Caco-2 (cell line): ENCODE measurements at regions not wholly inside any gene's neighbourhood (a gene's known extent, or its start where the extent isn't known, plus 50 kb on each side); places are given as distances from the start of the nearest gene placed in this dataset.

ENCODE experiments used
- BruUV-seq: library from RNA; stranded (reverse); fragments of 400-500 nt; replicated peaks from 2 replicates; lab custom pipeline; 2021; lab: Mats Ljungman, UMichigan
- CTCF ChIA-PET: fragments of 300-600 bp; sonication (Branson Sonifier 250); formaldehyde crosslinking; loops from one replicate; lab custom pipeline; 2022; ENCODE audit warnings: antibody characterized with exemption; lab: Charles Lee
- POLR2A ChIA-PET: fragments of 300-600 bp; sonication (Branson Sonifier 250); formaldehyde crosslinking; loops from one replicate; lab custom pipeline; 2022; ENCODE audit warnings: antibody characterized with exemption; lab: Charles Lee
- DNase-seq, 2 experiments: peaks; one replicate each; pipeline versions ENCODE4 v3.0.0 to v3.0.0-alpha.2; 2020 to 2022
- H3K27me3 ChIP-seq: replicated peaks from 2 replicates; pipeline ENCODE4 v1.6.0; 2011; ENCODE audit warnings: low read length; ENCODE audit not compliant: control insufficient read depth, insufficient read depth
- H3K36me3 ChIP-seq: 2 replicates; pipeline ENCODE4 v1.5.1; 2011; ENCODE audit warnings: low read length; ENCODE audit not compliant: control insufficient read depth, insufficient read depth
- H3K4me1 ChIP-seq: fragments of 250-450 bp; sonication (Bioruptor Pico); 2 replicates; pipeline ENCODE4 v1.5.1; 2020; ENCODE audit warnings: mild to moderate bottlenecking
- H3K4me3 ChIP-seq: 2 replicates; pipeline ENCODE4 v1.5.1; 2011; ENCODE audit warnings: low read depth, mild to moderate bottlenecking, control low read depth, low read length
- H3K9me3 ChIP-seq: fragments of 250-450 bp; sonication (Bioruptor Pico); 2 replicates; pipeline ENCODE4 v1.5.1; 2020; ENCODE audit warnings: mild to moderate bottlenecking, moderate library complexity
- H3K27ac Mint-ChIP-seq: one replicate; pipeline ENCODE4 v1.8.0; 2022; ENCODE audit warnings: mixed read lengths; ENCODE audit not compliant: unreplicated experiment
- H3K27me3 Mint-ChIP-seq: one replicate; pipeline ENCODE4 v1.8.0; 2022; ENCODE audit warnings: mixed read lengths; ENCODE audit not compliant: insufficient read depth, unreplicated experiment
- H3K36me3 Mint-ChIP-seq: one replicate; pipeline ENCODE4 v1.8.0; 2022; ENCODE audit warnings: mild to moderate bottlenecking, mixed read lengths; ENCODE audit not compliant: insufficient read depth, unreplicated experiment
- H3K4me1 Mint-ChIP-seq: one replicate; pipeline ENCODE4 v1.8.0; 2022; ENCODE audit warnings: low read depth, mixed read lengths; ENCODE audit not compliant: unreplicated experiment
- H3K4me3 Mint-ChIP-seq: one replicate; pipeline ENCODE4 v1.8.0; 2022; ENCODE audit warnings: mild to moderate bottlenecking, moderate library complexity, mixed read lengths; ENCODE audit not compliant: unreplicated experiment
- H3K9me3 Mint-ChIP-seq: one replicate; pipeline ENCODE4 v1.8.0; 2022; ENCODE audit warnings: mixed read lengths; ENCODE audit not compliant: unreplicated experiment
- intact Hi-C: fragments of 100-400 bp; cut with micrococcal nuclease; formaldehyde crosslinking; loops from one replicate; pipeline ENCODE4 v1.10.0; 2022; ENCODE audit not compliant: unreplicated experiment
- TF ChIP-seq, protein P1 (sequence below), 2 experiments: fragments of 200-600 bp in 1 of 2; IDR thresholded peaks; 1 replicate in 1 of 2; 2 replicates in 1 of 2; pipeline versions ENCODE4 v1.5.1 to v1.8.0; 2011 to 2022; ENCODE audit warnings: antibody characterized with exemption in 1 of 2, control low read depth in 1 of 2, inconsistent platforms in 1 of 2, low read depth in 1 of 2, low read length in 1 of 2, mild to moderate bottlenecking in 1 of 2, moderate library complexity in 1 of 2; ENCODE audit not compliant: insufficient read depth in 1 of 2, severe bottlenecking in 1 of 2, unreplicated experiment in 1 of 2

DNA sequence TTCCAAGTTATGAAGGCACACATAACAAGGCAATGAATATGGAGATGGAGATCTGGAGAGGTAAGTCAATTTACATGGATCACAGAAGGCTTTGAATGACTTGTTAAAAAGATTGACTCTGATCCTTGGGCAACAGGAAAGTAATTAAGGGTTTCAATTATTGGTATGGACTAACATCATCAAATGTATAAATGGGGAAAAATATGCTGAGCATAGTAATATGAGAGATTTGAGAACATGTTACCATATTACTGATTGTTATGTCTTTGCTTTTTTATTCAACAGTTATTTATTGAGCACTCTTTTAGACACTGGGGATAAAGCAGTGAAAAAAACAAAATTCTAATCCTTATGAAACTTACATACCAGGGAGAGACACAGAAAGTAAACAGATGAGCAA is 238.5 kb upstream of the ROBO1 start:
- POLR2A ChIA-PET = no interaction called here
- CTCF ChIA-PET = no interaction called here
- intact Hi-C loops = no loop called here
- no peaks in the 10 kb centered on the region for H3K9me3 Mint-ChIP-seq
- no peaks in the 10 kb centered on the region for H3K36me3 ChIP-seq
- TF ChIP-seq, protein P1, sequence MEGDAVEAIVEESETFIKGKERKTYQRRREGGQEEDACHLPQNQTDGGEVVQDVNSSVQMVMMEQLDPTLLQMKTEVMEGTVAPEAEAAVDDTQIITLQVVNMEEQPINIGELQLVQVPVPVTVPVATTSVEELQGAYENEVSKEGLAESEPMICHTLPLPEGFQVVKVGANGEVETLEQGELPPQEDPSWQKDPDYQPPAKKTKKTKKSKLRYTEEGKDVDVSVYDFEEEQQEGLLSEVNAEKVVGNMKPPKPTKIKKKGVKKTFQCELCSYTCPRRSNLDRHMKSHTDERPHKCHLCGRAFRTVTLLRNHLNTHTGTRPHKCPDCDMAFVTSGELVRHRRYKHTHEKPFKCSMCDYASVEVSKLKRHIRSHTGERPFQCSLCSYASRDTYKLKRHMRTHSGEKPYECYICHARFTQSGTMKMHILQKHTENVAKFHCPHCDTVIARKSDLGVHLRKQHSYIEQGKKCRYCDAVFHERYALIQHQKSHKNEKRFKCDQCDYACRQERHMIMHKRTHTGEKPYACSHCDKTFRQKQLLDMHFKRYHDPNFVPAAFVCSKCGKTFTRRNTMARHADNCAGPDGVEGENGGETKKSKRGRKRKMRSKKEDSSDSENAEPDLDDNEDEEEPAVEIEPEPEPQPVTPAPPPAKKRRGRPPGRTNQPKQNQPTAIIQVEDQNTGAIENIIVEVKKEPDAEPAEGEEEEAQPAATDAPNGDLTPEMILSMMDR (IDR thresholded peaks at IDR 0.05; ENCODE audit: insufficient read depth in 1 of 2, low read depth in 1 of 2, low read length in 1 of 2, severe bottlenecking in 1 of 2, unreplicated experiment in 1 of 2) = no peak
- no peak overlapping the region for H3K27ac Mint-ChIP-seq
- BruUV-seq = no TSS peak
- no peaks in the 10 kb centered on the region for H3K4me1 ChIP-seq
- no peaks in the 10 kb centered on the region for H3K36me3 Mint-ChIP-seq
- H3K27me3 ChIP-seq = no peaks in the 10 kb centered on the region
- H3K27me3 Mint-ChIP-seq = no peaks in the 10 kb centered on the region
- no peak for DNase-seq
- H3K4me3 ChIP-seq = no peak overlapping the region
- 0 out of 2 replicates have a peak, but pooled peaks cover 3% of the 10 kb centered on the region for H3K9me3 ChIP-seq
- no peaks in the 10 kb centered on the region for H3K4me1 Mint-ChIP-seq
- no peak overlapping the region for H3K4me3 Mint-ChIP-seq

DNA sequence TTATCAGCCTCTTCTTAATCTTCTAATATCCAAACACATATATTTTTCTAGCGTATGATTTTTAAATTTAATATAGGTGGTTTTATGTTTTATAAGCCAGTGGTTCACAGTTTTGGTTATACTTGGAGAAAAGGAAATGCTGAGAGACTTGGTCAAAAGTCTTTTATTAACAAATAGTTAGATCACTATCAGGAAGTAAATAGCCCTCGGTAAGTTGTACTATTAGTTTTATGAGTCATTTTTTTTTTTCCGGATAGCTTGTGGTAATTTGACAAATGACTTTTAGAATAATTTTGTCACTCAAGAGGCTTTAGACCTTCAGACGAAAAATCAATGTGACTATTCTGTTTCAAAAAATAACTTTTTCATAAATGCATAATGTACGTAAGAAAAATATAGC is 232.2 kb upstream of the ROBO1 start:
- no peak overlapping the region for H3K27ac Mint-ChIP-seq

DNA sequence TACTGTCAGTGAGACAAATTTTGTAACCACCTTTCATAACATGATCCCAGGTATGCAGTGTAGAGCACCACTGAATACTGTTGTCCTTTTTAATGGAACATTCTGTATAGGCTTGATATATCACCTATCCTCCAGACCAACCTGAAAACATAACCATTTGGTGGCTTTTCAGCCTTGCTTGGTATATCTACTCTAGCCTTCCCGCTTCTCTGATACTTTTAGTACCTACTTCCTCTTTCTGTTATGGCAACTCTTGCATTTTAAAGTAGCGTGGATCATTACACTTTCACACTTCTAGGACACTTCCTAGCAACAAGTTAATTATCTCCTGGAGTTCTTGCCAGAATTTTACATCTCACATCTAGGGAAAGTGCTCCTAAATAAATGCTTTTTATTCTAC is 226.6 kb upstream of the ROBO1 start:
- H3K27me3 Mint-ChIP-seq = no peaks in the 10 kb centered on the region
- no peaks in the 10 kb centered on the region for H3K4me1 Mint-ChIP-seq
- POLR2A ChIA-PET = no interaction called here
- no peaks in the 10 kb centered on the region for H3K36me3 ChIP-seq
- H3K27me3 ChIP-seq = no peaks in the 10 kb centered on the region
- TF ChIP-seq, protein P1 (IDR thresholded peaks at IDR 0.05; ENCODE audit: insufficient read depth in 1 of 2, low read depth in 1 of 2, low read length in 1 of 2, severe bottlenecking in 1 of 2, unreplicated experiment in 1 of 2) = no peak
- H3K4me3 Mint-ChIP-seq = no peak overlapping the region
- CTCF ChIA-PET = no interaction called here
- H3K9me3 Mint-ChIP-seq = no peaks in the 10 kb centered on the region
- no peak for DNase-seq
- no peak overlapping the region for H3K27ac Mint-ChIP-seq
- no peaks in the 10 kb centered on the region for H3K4me1 ChIP-seq
- H3K9me3 ChIP-seq = no peaks in the 10 kb centered on the region
- intact Hi-C loops = no loop called here
- no peaks in the 10 kb centered on the region for H3K36me3 Mint-ChIP-seq
- H3K4me3 ChIP-seq = no peak overlapping the region
- no TSS peak for BruUV-seq

More for the DNA sequence above, 232.2 kb upstream of the ROBO1 start:
- no peak overlapping the region for H3K4me3 Mint-ChIP-seq
- no peaks in the 10 kb centered on the region for H3K36me3 Mint-ChIP-seq
- TF ChIP-seq, protein P1 (IDR thresholded peaks at IDR 0.05; ENCODE audit: insufficient read depth in 1 of 2, low read depth in 1 of 2, low read length in 1 of 2, severe bottlenecking in 1 of 2, unreplicated experiment in 1 of 2) = no peak
- no peaks in the 10 kb centered on the region for H3K4me1 Mint-ChIP-seq
- no peaks in the 10 kb centered on the region for H3K36me3 ChIP-seq
- no peaks in the 10 kb centered on the region for H3K4me1 ChIP-seq
- ChIA-PET POLR2A (no interaction called here), CTCF (no interaction called here)
- intact Hi-C loops = no loop called here
- H3K9me3 Mint-ChIP-seq = no peaks in the 10 kb centered on the region
- H3K27me3 Mint-ChIP-seq = no peaks in the 10 kb centered on the region
- BruUV-seq = no TSS peak
- no peaks in the 10 kb centered on the region for H3K9me3 ChIP-seq
- H3K4me3 ChIP-seq = no peak overlapping the region
- H3K27me3 ChIP-seq = no peaks in the 10 kb centered on the region
- no peak for DNase-seq
